Testis (tissue), 2 donors: ENCODE measurements at regions not wholly inside any gene's neighbourhood (a gene's known extent, or its start where the extent isn't known, plus 50 kb on each side); places are given as distances from the start of the nearest gene placed in this dataset.

Experiments used
- CTCF ChIP-seq, 3 experiments: fragments of 450-650 bp in 2 of 3; fragments of 200-600 bp in 1 of 3; sonication (generic) in 1 of 3; IDR thresholded peaks; one replicate each; pipeline ENCODE4 v1.5.1; 2016 to 2019; ENCODE audit warnings: antibody characterized with exemption in 3 of 3, mild to moderate bottlenecking in 2 of 3, moderate library complexity in 1 of 3
- POLR2A ChIP-seq: fragments of 450-650 bp; IDR thresholded peaks from one replicate; pipeline ENCODE4 v1.6.1; 2017; ENCODE audit warnings: antibody characterized with exemption, mild to moderate bottlenecking, moderate library complexity

DNA sequence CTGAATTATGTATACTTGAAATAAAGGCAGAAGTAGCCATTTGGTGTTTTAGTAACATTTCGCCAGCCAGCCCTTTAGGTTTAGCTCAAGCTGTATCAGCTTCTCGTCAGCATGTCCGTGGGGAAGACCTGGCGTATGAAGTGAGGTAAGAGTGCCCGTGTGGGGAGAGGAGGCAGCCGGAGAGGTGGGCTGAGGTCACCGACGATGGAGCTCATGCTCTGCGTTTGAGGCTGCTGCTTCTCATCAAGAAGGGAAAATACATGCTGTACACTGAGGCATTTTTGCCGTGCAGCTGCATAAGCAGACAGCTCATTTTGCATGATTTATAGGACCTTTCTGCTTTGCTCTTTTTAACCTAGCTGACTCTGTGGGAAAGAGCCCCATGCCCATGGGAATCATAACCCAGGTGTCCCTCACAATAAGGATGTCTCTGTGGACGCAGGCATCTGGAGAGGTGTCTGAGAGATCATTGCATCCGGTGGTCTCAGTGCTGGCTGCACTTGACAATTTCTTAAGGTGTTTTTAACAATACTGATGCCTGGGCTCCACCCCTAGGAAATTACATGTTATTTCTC is 179.1 kb downstream of the ABCC12 start:
- TF ChIP-seq CTCF (IDR thresholded peaks at IDR 0.05), result no peak
- TF ChIP-seq POLR2A, result no peak
